Nucleus accumbens (tissue), 56 donors: ENCODE measurements at regions not wholly inside any gene's neighbourhood (a gene's known extent, or its start where the extent isn't known, plus 50 kb on each side); places are given as distances from the start of the nearest gene placed in this dataset.

Experiments
- DNase-seq, 56 donors: peaks; one replicate each; lab custom pipeline; 2025; lab: John Stamatoyannopoulos, UW

- DNase-seq = no peak
Observed at GRCh38 chr11:81915045-81915444, 818.6 kb downstream of the FAM181B start.

DNA sequence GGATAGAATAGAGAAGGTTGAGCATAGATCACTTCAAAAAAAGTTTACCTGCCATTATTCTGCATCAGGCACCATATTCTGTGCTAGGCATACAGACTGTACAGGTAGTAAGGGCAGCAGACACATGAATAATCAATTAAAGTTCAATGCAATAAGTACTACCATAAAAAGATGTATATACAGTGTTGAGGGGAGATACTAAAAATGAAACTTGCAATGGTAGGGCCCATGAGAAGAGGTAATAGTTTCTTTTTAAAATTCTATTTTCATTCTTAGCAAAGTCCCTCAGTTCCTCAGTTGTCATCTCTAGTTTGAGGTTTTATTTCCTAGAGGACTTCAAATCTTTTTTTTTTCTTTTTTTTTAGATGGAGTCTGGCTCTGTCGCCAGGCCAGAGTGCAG is 819.9 kb downstream of the FAM181B start:
- no peak for DNase-seq

- no peak for DNase-seq
Observed at GRCh38 chr11:81907996-81908395, 825.7 kb downstream of the FAM181B start.

DNA sequence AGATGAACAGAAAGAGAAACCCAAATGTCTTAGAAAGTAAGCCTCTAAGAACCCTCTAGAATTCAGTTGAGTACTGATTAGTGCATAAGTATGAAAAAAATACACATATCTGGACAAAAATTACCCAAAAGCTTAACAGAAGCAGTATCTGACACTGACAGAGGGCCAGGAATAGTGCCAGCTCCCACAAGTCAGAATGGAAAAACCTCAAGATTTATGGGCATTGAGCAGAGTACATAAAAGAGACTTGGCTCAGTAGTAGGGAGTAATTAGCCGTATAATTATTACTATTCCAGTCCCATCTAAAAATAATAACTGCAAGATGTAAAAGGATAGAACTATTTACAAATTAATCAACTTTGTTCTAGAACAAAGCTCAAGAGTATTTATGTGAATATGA is 834.5 kb downstream of the FAM181B start:
- no peak for DNase-seq

DNA sequence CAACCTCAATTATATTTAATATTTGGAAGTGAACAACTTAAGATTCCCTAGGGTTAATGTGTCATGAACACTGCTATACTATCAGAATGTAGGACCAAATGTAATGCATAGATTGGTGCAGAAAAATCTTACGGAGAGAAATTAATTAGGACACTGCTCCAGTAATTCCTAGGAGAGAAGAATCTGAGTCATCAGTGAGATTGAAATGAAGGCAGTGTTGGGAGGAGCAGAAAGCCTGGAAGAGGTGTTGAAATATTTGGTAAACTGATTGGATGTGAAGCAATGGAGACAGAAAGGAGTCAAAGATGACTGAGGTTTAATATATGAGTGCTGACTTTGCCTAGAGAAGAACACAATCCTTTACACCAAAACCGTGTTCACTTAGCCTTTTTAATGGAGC is 836.0 kb downstream of the FAM181B start:
- no peak for DNase-seq

DNA sequence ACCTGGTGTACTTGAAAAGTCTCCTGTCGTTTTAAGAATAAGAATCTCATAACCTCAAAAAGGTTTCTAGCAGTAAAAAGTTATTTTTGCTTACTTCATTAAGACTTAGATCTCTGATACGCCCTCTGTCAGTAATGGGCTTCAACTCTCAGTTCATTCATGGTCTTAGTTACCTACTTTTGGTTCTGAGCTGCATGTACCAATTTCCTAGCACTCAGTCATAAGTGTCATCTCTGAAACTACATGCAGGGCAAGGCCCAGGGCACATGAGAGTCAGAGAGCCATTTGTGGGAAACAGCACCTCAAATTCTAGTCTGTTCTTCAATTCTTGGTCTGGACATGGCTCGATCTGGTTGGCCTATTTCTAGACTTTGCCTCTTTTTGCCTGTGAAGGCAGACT is 838.4 kb downstream of the FAM181B start:
- DNase-seq = no peak

GRCh38 chr11:81892770-81893635 is 840.7 kb downstream of the FAM181B start:
- no peak for DNase-seq

DNA sequence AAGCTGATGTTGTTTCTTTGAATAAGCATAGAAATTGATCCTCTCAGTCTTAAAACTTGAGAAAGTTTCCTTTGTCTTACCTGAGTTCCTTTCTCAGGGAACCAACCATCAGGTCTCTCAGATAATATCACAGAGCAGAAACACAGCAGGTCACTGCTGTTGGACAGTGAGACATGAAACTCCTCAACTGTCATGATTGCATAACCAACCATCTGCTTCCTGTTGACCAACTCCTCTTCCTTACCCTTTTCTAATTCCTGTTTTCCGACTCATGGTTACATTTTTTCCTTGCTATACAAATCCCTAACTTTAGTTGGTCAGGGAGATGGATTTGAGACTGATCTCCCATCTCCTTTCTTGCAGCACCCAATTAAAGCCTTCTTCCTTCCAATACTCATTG is 845.3 kb downstream of the FAM181B start:
- no peak for DNase-seq

DNA sequence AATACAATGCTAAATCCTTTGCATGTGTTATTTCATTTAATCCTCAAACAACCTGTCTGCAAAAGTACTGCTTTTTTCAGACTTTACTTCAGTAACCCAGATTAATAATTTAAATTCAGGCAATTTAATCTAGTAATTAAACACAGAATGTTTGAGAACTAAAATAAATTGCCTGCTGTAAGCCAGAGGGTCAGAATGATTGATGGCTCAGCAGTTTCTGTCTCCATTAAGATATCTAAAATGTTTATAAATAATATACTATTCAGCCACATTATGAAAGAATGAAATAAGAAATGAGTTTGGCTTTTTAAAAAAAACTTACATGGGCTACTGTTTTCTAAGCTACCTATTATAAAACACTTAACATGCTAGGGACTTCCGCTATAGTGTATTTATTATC is 846.0 kb downstream of the FAM181B start:
- DNase-seq = no peak

DNA sequence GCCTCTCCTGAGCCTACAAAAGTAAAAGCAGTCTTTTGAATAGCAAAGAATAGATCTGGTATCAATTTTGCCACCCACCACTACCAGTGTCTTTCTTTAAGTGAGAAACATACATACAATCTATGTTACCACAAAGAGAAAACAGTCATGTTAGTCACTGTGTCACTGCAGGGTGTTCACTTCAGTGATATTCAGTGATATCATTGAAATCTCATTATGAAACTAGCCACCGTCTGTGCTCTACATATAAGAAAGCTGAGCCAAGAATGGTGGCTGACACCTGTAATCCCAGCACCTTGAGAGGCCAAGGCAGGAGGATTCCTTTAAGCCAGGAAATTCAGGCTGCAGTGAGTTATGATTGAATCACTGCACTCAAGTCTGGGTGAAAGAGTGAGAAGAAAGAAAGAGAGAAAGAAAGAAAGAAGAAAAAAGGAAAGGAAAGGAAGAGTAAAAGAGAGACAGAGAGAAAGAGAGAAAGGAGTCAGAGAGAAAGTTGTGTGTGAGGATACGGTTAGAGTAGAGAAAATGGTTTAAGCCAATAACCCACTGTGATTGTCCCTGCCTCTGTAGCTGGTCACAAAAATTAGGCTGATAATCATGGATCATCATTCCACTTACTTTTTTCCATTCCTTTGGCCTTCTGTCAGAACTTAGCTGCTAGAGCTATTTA is 847.1 kb downstream of the FAM181B start:
- no peak for DNase-seq

- DNase-seq = no peak
Observed at GRCh38 chr11:81874635-81875034, 859.0 kb downstream of the FAM181B start.

GRCh38 chr11:81870815-81871214 is 862.8 kb downstream of the FAM181B start:
- no peak for DNase-seq

DNA sequence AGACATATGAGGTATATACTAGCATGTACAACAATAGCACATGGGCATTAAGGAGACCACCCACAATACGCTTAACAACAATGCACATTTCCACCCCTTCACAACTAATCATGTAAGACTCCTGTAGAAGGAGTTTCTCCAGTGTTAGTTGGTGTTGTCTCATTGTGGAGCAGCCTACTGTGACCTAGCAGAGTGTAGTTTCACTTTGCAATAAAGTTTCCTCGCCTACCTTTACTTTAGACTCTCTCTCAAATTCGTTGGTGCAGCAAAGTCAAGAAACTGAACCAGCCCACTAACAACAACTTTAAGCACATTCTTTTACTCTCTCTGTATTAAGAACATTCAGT is 863.6 kb downstream of the FAM181B start:
- DNase-seq = no peak

DNA sequence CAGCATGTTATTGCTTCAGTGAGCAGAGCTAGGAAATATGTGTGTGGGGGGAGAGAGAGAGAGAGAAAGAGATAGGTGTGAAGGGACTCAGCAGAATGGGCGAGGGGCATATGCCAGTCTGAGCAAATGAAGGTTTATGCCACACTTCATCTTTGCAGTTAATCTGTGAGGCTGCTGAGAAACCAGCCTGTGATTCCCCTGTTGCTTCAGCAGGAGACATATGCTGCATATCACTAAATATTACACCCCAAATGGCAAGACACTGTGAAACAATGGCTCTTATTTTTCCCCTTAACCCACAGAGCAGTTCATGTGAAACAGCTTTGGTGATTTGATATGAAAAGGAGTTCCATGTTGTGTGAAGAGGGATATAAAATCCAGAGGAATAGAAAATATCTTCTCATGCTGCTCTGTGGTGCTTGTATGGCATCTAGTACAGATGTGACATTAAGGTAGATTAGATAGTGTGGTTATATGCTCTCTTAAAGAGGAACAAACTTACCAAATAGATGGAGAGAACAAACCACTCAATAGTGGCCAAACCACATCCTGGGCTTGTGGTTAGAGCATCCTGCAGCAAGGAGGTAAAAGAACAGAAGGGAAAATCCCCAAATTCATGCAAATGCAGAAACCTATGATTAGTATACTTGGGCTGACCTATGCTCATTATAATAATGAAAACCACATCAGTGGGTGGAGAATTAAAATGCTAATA is 864.2 kb downstream of the FAM181B start:
- DNase-seq = no peak

DNA sequence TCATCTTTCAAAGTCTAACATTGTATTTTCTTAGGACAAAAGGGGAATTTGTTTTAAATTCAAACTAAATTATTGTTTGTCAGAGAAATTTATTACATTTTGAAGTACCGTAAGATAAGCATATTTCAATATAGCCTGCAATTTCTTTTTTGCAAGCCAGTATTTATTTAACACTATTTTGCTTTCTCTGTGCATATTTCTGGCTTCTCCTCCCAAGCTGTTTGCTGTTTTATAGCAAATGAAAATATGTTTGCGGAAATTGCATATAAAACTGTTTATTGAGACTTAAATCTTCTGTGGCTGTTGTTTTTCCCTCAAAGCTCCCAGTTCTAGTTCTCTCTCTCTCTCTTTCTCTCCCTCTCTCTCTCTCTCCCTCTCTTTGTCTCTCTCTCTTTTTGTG is 866.8 kb downstream of the FAM181B start:
- DNase-seq = no peak

DNA sequence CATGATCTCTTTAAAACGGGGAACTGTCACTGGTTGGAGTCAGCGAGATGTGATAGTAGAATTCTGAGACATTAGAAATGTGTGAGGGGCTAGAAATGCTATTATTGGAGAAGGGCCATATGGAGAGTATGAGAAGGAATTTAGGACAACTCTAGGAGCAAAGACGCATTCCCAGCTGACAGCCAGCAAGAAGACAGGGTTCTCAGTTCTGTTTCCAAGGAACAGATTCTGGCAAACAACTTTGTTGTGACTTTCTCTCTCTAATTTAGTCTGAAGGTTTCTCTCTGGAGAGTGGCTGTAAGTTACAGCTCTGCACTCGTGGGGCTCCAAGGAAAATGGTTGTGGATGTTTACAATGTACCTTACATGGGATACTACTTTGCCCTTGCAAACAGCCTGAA is 876.3 kb downstream of the FAM181B start:
- no peak for DNase-seq

GRCh38 chr11:81853791-81854190 is 879.9 kb downstream of the FAM181B start:
- DNase-seq = no peak

DNA sequence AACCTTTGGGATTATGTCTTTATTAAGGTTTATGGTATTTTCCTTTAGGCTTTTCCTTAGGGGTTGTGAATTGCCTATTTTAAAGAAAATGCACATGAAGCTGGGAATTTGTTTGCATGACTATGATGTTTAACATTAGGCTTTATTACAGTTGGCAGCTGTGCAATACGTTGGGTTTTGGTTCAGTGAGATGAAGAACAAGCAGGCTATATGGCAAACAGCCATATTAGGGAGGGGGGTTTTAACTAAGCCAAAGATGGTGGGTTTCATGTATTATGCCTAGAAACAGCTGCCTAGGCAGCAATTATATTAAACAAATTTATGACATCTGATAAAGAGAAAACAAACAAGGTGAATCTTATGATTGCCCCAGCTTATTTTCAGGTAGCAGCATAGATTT is 880.8 kb downstream of the FAM181B start:
- DNase-seq = no peak

DNA sequence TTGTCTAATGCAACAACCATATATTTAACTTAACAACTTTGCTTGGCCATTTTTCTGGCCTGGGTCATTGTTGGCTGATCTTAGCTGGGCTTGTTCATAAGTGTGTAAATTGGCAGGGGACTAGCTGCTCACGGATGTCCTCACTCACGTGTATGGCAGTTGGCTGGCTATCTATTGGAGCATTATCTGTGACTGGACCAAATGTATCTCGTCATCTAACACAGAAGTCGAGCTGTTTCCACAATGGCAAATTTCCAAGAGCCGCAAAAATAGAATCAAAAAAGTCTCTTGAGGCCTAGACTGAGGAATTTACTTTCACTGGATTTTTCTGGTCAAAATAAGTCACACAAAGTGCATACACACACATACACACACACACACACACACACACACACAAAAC is 893.3 kb downstream of the FAM181B start:
- DNase-seq = no peak

- DNase-seq = no peak
Observed at GRCh38 chr11:81839976-81840375, 893.7 kb downstream of the FAM181B start.

DNA sequence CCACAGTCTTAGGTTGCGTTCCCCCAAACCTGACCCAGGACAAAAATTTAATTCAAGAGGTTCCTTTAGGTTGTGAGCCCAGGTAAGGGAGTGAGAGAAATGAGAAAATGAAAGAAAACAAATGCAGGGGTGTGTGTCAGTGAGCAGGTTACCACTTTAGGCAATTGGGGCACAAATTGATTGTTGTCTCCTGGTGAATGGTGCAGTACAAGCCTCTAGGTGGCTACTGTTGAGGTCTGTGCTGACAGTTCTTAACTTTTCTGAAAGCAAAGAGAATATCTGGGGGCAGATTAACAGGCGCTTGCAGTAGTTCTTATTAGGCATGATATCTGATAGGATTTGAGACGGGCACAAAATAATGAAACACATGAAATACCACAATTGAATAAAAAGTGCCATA is 894.6 kb downstream of the FAM181B start:
- DNase-seq = no peak

DNA sequence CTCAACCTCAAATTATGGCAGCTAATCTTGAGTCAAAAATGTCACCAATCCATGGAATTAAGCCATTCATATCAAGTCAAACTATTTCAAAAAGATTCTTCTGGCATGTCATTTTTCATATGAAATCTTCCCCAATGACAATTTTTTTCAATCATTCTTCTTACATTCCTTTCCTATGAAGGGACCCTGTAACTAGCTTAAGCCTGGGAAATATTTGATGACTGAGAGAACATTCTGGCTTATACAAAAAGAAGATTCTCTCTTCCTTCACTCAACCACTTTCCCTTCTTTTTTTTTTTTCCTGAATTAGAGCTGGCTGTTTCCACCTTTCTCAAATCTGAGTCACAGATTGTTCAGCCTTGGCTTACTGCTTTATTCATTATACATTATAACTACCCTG is 903.7 kb downstream of the FAM181B start:
- no peak for DNase-seq
